ENCODE measurements at regions not wholly inside any gene's neighbourhood (a gene's known extent, or its start where the extent isn't known, plus 50 kb on each side); places are given as distances from the start of the nearest gene placed in this dataset.

- no peak overlapping the region for H3K27ac ChIP-seq (replicated peaks; ENCODE audit: low read length)
- H3K9me3 ChIP-seq (replicated peaks in 1 of 2; ENCODE audit: control insufficient read depth in 2 of 2, insufficient read depth in 1 of 2, low read depth in 1 of 2, low read length in 2 of 2): no peaks in the 10 kb centered on the region
- no peak overlapping the region for H4K91ac ChIP-seq (ENCODE audit: low read depth, low read length, poor library complexity)
- no peak overlapping the region for H3K14ac ChIP-seq (ENCODE audit: low read length)
- no CpG with 5 or more reads among the region's 2 CpGs for WGBS, 2 donors (ENCODE audit: extremely low coverage in 2 of 2, insufficient read length in 2 of 2, insufficient replicate concordance in 1 of 2)
- no peak overlapping the region for H2AK5ac ChIP-seq (ENCODE audit: low read depth, low read length)
- H2BK5ac ChIP-seq (ENCODE audit: low read length): no peak overlapping the region
- H3K4me2 ChIP-seq (ENCODE audit: insufficient read depth, low read length, poor library complexity, severe bottlenecking): no peak overlapping the region
- H3K79me1 ChIP-seq (ENCODE audit: low read depth, low read length): no peaks in the 10 kb centered on the region
- H2BK12ac ChIP-seq (ENCODE audit: low read length): no peak overlapping the region
- no peak overlapping the region for H3K18ac ChIP-seq (ENCODE audit: low read length)
- H3K23ac ChIP-seq (ENCODE audit: low read depth, low read length, poor library complexity): no peak overlapping the region
- no peaks in the 10 kb centered on the region for H3K4me1 ChIP-seq (ENCODE audit: control insufficient read depth in 2 of 2, insufficient read depth in 1 of 2, low read depth in 1 of 2, low read length in 2 of 2)
- no peak for DNase-seq (ENCODE audit: low spot score)
- no peak overlapping the region for H3K4me3 ChIP-seq (ENCODE audit: low read length in 2 of 2)
- H4K8ac ChIP-seq (ENCODE audit: low read depth, low read length): no peak overlapping the region
- no peak overlapping the region for H3K4ac ChIP-seq (ENCODE audit: low read length)
- no peak overlapping the region for H3K9ac ChIP-seq (ENCODE audit: low read depth, low read length, poor library complexity)
- no peak overlapping the region for H2BK120ac ChIP-seq (ENCODE audit: low read depth, low read length)
- H3K27me3 ChIP-seq (ENCODE audit: control insufficient read depth in 3 of 3, insufficient read depth in 3 of 3, low read depth in 1 of 3, low read length in 3 of 3): no peaks in the 10 kb centered on the region
- no peak overlapping the region for H2AFZ ChIP-seq (ENCODE audit: low read length)
- H2BK15ac ChIP-seq (ENCODE audit: low read length): no peak overlapping the region
- H3K36me3 ChIP-seq (replicated peaks in 1 of 2; ENCODE audit: control insufficient read depth in 2 of 2, insufficient read depth in 2 of 2, low read length in 2 of 2): no peaks in the 10 kb centered on the region
These were observed 135.1 kb upstream of the GHITM start for GRCh38 chr10:84004221-84004620.

- no peaks in the 10 kb centered on the region for H3K4me1 ChIP-seq (ENCODE audit: control insufficient read depth in 2 of 2, insufficient read depth in 1 of 2, low read depth in 1 of 2, low read length in 2 of 2)
- no peak overlapping the region for H3K4ac ChIP-seq (ENCODE audit: low read length)
- H2AK5ac ChIP-seq (ENCODE audit: low read depth, low read length): no peak overlapping the region
- no peak overlapping the region for H3K4me3 ChIP-seq (ENCODE audit: low read length in 2 of 2)
- H2AFZ ChIP-seq (ENCODE audit: low read length): no peak overlapping the region
- H4K8ac ChIP-seq (ENCODE audit: low read depth, low read length): no peak overlapping the region
- no peaks in the 10 kb centered on the region for H3K36me3 ChIP-seq (replicated peaks in 1 of 2; ENCODE audit: control insufficient read depth in 2 of 2, insufficient read depth in 2 of 2, low read length in 2 of 2)
- H3K79me1 ChIP-seq (ENCODE audit: low read depth, low read length): no peaks in the 10 kb centered on the region
- H3K18ac ChIP-seq (ENCODE audit: low read length): no peak overlapping the region
- WGBS, 2 donors (ENCODE audit: extremely low coverage in 2 of 2, insufficient read length in 2 of 2, insufficient replicate concordance in 1 of 2): no CpG with 5 or more reads among the region's 3 CpGs
- H2BK15ac ChIP-seq (ENCODE audit: low read length): no peak overlapping the region
- no peak overlapping the region for H3K4me2 ChIP-seq (ENCODE audit: insufficient read depth, low read length, poor library complexity, severe bottlenecking)
- H3K23ac ChIP-seq (ENCODE audit: low read depth, low read length, poor library complexity): no peak overlapping the region
- no peak overlapping the region for H2BK12ac ChIP-seq (ENCODE audit: low read length)
- H3K9me3 ChIP-seq (replicated peaks in 1 of 2; ENCODE audit: control insufficient read depth in 2 of 2, insufficient read depth in 1 of 2, low read depth in 1 of 2, low read length in 2 of 2): no peaks in the 10 kb centered on the region
- no peak overlapping the region for H3K9ac ChIP-seq (ENCODE audit: low read depth, low read length, poor library complexity)
- no peaks in the 10 kb centered on the region for H3K27me3 ChIP-seq (ENCODE audit: control insufficient read depth in 3 of 3, insufficient read depth in 3 of 3, low read depth in 1 of 3, low read length in 3 of 3)
- no peak overlapping the region for H2BK120ac ChIP-seq (ENCODE audit: low read depth, low read length)
- no peak for DNase-seq (ENCODE audit: low spot score)
- no peak overlapping the region for H2BK5ac ChIP-seq (ENCODE audit: low read length)
- no peak overlapping the region for H3K27ac ChIP-seq (replicated peaks; ENCODE audit: low read length)
- no peak overlapping the region for H4K91ac ChIP-seq (ENCODE audit: low read depth, low read length, poor library complexity)
- H3K14ac ChIP-seq (ENCODE audit: low read length): no peak overlapping the region
These were observed 133.9 kb upstream of the GHITM start for GRCh38 chr10:84005403-84005802.

- no peak overlapping the region for H2BK12ac ChIP-seq (ENCODE audit: low read length)
- H3K14ac ChIP-seq (ENCODE audit: low read length): no peak overlapping the region
- no CpG with 5 or more reads among the region's 5 CpGs for WGBS, 2 donors (ENCODE audit: extremely low coverage in 2 of 2, insufficient read length in 2 of 2, insufficient replicate concordance in 1 of 2)
- no peak overlapping the region for H4K8ac ChIP-seq (ENCODE audit: low read depth, low read length)
- H3K4me1 ChIP-seq (ENCODE audit: control insufficient read depth in 2 of 2, insufficient read depth in 1 of 2, low read depth in 1 of 2, low read length in 2 of 2): no peaks in the 10 kb centered on the region
- DNase-seq (ENCODE audit: low spot score): no peak
- no peak overlapping the region for H3K9ac ChIP-seq (ENCODE audit: low read depth, low read length, poor library complexity)
- no peaks in the 10 kb centered on the region for H3K9me3 ChIP-seq (replicated peaks in 1 of 2; ENCODE audit: control insufficient read depth in 2 of 2, insufficient read depth in 1 of 2, low read depth in 1 of 2, low read length in 2 of 2)
- H3K23ac ChIP-seq (ENCODE audit: low read depth, low read length, poor library complexity): no peak overlapping the region
- H3K4me3 ChIP-seq (ENCODE audit: low read length in 2 of 2): no peak overlapping the region
- no peaks in the 10 kb centered on the region for H3K79me1 ChIP-seq (ENCODE audit: low read depth, low read length)
- H2BK5ac ChIP-seq (ENCODE audit: low read length): no peak overlapping the region
- H3K4me2 ChIP-seq (ENCODE audit: insufficient read depth, low read length, poor library complexity, severe bottlenecking): no peak overlapping the region
- H4K91ac ChIP-seq (ENCODE audit: low read depth, low read length, poor library complexity): no peak overlapping the region
- no peak overlapping the region for H2AK5ac ChIP-seq (ENCODE audit: low read depth, low read length)
- H2AFZ ChIP-seq (ENCODE audit: low read length): no peak overlapping the region
- H3K4ac ChIP-seq (ENCODE audit: low read length): no peak overlapping the region
- no peak overlapping the region for H3K27ac ChIP-seq (replicated peaks; ENCODE audit: low read length)
- H3K36me3 ChIP-seq (replicated peaks in 1 of 2; ENCODE audit: control insufficient read depth in 2 of 2, insufficient read depth in 2 of 2, low read length in 2 of 2): no peaks in the 10 kb centered on the region
- H2BK15ac ChIP-seq (ENCODE audit: low read length): no peak overlapping the region
- no peaks in the 10 kb centered on the region for H3K27me3 ChIP-seq (ENCODE audit: control insufficient read depth in 3 of 3, insufficient read depth in 3 of 3, low read depth in 1 of 3, low read length in 3 of 3)
- H3K18ac ChIP-seq (ENCODE audit: low read length): no peak overlapping the region
- H2BK120ac ChIP-seq (ENCODE audit: low read depth, low read length): no peak overlapping the region
These were observed 131.8 kb upstream of the GHITM start for GRCh38 chr10:84007482-84007881.

GRCh38 chr10:84008878-84009277 lies 130.4 kb upstream of the GHITM start:
- no CpG with 5 or more reads among the region's 3 CpGs for WGBS, 2 donors (ENCODE audit: extremely low coverage in 2 of 2, insufficient read length in 2 of 2, insufficient replicate concordance in 1 of 2)
- H2BK12ac ChIP-seq (ENCODE audit: low read length): no peak overlapping the region

More at GRCh38 chr10:84008878-84009277, 130.4 kb upstream of the GHITM start:
- no peaks in the 10 kb centered on the region for H3K27me3 ChIP-seq (ENCODE audit: control insufficient read depth in 3 of 3, insufficient read depth in 3 of 3, low read depth in 1 of 3, low read length in 3 of 3)
- no peak overlapping the region for H2BK5ac ChIP-seq (ENCODE audit: low read length)
- H3K79me1 ChIP-seq (ENCODE audit: low read depth, low read length): no peaks in the 10 kb centered on the region
- H3K4ac ChIP-seq (ENCODE audit: low read length): no peak overlapping the region
- H2BK15ac ChIP-seq (ENCODE audit: low read length): no peak overlapping the region
- no peak overlapping the region for H3K18ac ChIP-seq (ENCODE audit: low read length)
- H3K14ac ChIP-seq (ENCODE audit: low read length): no peak overlapping the region
- no peak overlapping the region for H3K9ac ChIP-seq (ENCODE audit: low read depth, low read length, poor library complexity)
- no peak overlapping the region for H3K27ac ChIP-seq (replicated peaks; ENCODE audit: low read length)
- H3K4me3 ChIP-seq (ENCODE audit: low read length in 2 of 2): no peak overlapping the region
- H4K8ac ChIP-seq (ENCODE audit: low read depth, low read length): no peak overlapping the region
- H3K4me2 ChIP-seq (ENCODE audit: insufficient read depth, low read length, poor library complexity, severe bottlenecking): no peak overlapping the region
- no peaks in the 10 kb centered on the region for H3K36me3 ChIP-seq (replicated peaks in 1 of 2; ENCODE audit: control insufficient read depth in 2 of 2, insufficient read depth in 2 of 2, low read length in 2 of 2)
- H3K4me1 ChIP-seq (ENCODE audit: control insufficient read depth in 2 of 2, insufficient read depth in 1 of 2, low read depth in 1 of 2, low read length in 2 of 2): no peaks in the 10 kb centered on the region
- no peak overlapping the region for H4K91ac ChIP-seq (ENCODE audit: low read depth, low read length, poor library complexity)
- H3K9me3 ChIP-seq (replicated peaks in 1 of 2; ENCODE audit: control insufficient read depth in 2 of 2, insufficient read depth in 1 of 2, low read depth in 1 of 2, low read length in 2 of 2): no peaks in the 10 kb centered on the region
- H2AK5ac ChIP-seq (ENCODE audit: low read depth, low read length): no peak overlapping the region
- no peak overlapping the region for H2AFZ ChIP-seq (ENCODE audit: low read length)
- DNase-seq (ENCODE audit: low spot score): no peak
- no peak overlapping the region for H2BK120ac ChIP-seq (ENCODE audit: low read depth, low read length)
- H3K23ac ChIP-seq (ENCODE audit: low read depth, low read length, poor library complexity): no peak overlapping the region
